GM12878 (cell line): ENCODE measurements at regions not wholly inside any gene's neighbourhood (a gene's known extent, or its start where the extent isn't known, plus 50 kb on each side); places are given as distances from the start of the nearest gene placed in this dataset.

Source experiments
- POLR2A ChIP-seq: IDR thresholded peaks from 2 replicates; pipeline ENCODE4 v1.6.1; 2011; ENCODE audit warnings: low read depth, mild to moderate bottlenecking, low read length
- TF ChIP-seq, protein P1 (sequence below), 3 experiments: IDR thresholded peaks in 2 of 3; conservative IDR thresholded peaks in 1 of 3; 2 replicates each; pipeline ENCODE4 v1.5.1; 2011; ENCODE audit warnings: low read depth in 3 of 3, low read length in 3 of 3, mild to moderate bottlenecking in 3 of 3, control low read depth in 2 of 3, moderate library complexity in 2 of 3, inconsistent platforms in 1 of 3, mixed read lengths in 1 of 3; ENCODE audit not compliant: control insufficient read depth in 2 of 3, insufficient read depth in 1 of 3; ENCODE audit errors: extremely low read depth in 1 of 3

DNA sequence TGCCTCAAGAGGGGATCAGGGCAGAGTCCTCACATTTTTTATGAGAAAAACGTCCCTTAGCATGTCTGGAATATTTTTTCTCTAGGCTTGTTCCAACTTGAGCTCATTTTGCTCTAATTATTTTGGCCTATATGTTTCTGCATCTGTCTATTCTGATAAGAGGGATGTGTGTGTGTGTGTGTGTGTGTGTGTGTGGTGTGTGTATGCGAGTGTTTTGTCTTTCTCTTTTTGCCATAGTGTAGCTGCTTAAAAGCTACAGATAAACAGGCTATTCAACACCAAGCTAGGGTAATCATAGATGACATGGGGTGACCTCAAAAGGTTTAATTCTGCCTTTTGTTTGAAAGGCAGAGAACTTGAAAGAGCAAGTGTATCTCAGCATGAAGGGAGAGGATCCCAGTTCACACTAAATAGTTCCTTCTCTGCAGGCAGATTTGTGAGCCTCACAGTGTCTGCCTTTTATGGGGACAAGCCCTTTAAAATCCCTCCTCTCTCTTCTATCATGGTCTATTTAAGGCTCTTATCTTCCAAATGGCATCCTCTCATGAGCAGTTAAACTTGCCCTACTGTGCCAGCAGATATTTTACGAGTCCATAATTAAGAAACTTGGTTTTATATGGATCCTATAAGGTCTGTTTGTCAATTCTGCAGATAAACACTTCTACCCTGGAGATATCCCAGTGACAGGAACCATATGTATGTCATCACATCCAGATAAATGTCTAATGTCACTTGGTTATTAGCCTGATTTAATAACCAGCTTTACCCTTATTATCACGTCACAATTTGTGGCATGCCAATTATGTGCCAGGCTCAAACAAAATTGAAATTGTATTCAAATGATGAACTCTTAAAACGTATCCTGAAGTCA is 202.9 kb upstream of the MTPN start:
- TF ChIP-seq, protein P1, sequence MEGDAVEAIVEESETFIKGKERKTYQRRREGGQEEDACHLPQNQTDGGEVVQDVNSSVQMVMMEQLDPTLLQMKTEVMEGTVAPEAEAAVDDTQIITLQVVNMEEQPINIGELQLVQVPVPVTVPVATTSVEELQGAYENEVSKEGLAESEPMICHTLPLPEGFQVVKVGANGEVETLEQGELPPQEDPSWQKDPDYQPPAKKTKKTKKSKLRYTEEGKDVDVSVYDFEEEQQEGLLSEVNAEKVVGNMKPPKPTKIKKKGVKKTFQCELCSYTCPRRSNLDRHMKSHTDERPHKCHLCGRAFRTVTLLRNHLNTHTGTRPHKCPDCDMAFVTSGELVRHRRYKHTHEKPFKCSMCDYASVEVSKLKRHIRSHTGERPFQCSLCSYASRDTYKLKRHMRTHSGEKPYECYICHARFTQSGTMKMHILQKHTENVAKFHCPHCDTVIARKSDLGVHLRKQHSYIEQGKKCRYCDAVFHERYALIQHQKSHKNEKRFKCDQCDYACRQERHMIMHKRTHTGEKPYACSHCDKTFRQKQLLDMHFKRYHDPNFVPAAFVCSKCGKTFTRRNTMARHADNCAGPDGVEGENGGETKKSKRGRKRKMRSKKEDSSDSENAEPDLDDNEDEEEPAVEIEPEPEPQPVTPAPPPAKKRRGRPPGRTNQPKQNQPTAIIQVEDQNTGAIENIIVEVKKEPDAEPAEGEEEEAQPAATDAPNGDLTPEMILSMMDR (IDR thresholded peaks at IDR 0.05 in 2 of 3, conservative IDR thresholded peaks at IDR 0.05 in 1 of 3; ENCODE audit: control insufficient read depth in 2 of 3, extremely low read depth in 1 of 3, insufficient read depth in 1 of 3, low read depth in 3 of 3, low read length in 3 of 3): no peak
- TF ChIP-seq POLR2A: no peak
